ENCODE measurements at regions not wholly inside any gene's neighbourhood (a gene's known extent, or its start where the extent isn't known, plus 50 kb on each side); places are given as distances from the start of the nearest gene placed in this dataset.
A peak's percentile ranks its signal among the peaks of the same experiment; 100 is the strongest.

DNA sequence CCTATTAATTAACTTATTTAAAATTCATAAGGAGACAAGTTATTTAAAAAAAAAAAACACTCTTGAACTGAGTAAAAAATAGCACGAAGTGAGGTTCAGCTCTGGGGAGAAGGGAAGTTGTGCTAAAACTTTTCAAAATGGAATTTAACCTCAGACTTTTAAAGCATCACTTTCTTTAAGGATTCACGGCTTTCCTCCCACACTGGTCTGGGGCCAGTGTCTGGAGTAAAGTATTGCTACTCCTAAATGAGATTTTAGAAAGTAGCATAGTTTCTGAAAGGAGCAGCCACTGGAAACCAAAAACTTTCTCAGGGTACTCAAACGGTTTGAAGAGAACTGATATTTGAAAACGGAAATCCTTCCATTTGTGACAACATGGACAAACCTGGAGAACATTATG lies 97.7 kb upstream of the CYP1B1 start:
- peaks cover 4% of the 10 kb centered on the region for H3K9me3 Mint-ChIP-seq (ENCODE audit: unreplicated experiment)
- no peaks in the 10 kb centered on the region for H3K27me3 ChIP-seq (ENCODE audit: insufficient read depth, low read length)
- no peaks in the 10 kb centered on the region for H3K36me3 Mint-ChIP-seq (ENCODE audit: low read depth, unreplicated experiment)
- peak overlapping the region; percentile 99 for H3K27ac Mint-ChIP-seq (ENCODE audit: unreplicated experiment)
- H3K9ac ChIP-seq (ENCODE audit: low read length): peak overlapping the region; percentile 0
- no peaks in the 10 kb centered on the region for H3K9me3 ChIP-seq (ENCODE audit: insufficient read depth, low read depth, low read length)
- H4K20me1 ChIP-seq (ENCODE audit: insufficient read depth, low read length): no peaks in the 10 kb centered on the region
- H3K4me3 ChIP-seq (ENCODE audit: insufficient read depth, low read depth, low read length): no peak overlapping the region
- H3K79me2 ChIP-seq (ENCODE audit: insufficient read depth, low read length): no peaks in the 10 kb centered on the region
- FAIRE-seq: no peak
- H3K4me1 Mint-ChIP-seq (ENCODE audit: low read depth, unreplicated experiment): peaks cover 72% of the 10 kb centered on the region
- TF ChIP-seq EZH2 (IDR thresholded peaks at IDR 0.05; ENCODE audit: insufficient read depth, low read length) (no peak), CTCF (IDR thresholded peaks at IDR 0.05; ENCODE audit: insufficient read depth, low read depth, low read length) (no peak)
- no peak for DNase-seq (ENCODE audit: low read depth)
- peak overlapping the region; percentile 71 for H3K27ac ChIP-seq (ENCODE audit: low read depth, low read length)
- H3K4me1 ChIP-seq (ENCODE audit: insufficient read depth, low read length): peaks cover 29% of the 10 kb centered on the region
- no peak overlapping the region for H2AFZ ChIP-seq (ENCODE audit: low read depth, low read length)
- no peak overlapping the region for H3K4me2 ChIP-seq (ENCODE audit: low read length)
- H3K4me3 Mint-ChIP-seq (ENCODE audit: unreplicated experiment): no peak overlapping the region
- no peaks in the 10 kb centered on the region for H3K27me3 Mint-ChIP-seq (ENCODE audit: low read depth, unreplicated experiment)
- H3K36me3 ChIP-seq (ENCODE audit: insufficient read depth, low read length): no peaks in the 10 kb centered on the region

DNA sequence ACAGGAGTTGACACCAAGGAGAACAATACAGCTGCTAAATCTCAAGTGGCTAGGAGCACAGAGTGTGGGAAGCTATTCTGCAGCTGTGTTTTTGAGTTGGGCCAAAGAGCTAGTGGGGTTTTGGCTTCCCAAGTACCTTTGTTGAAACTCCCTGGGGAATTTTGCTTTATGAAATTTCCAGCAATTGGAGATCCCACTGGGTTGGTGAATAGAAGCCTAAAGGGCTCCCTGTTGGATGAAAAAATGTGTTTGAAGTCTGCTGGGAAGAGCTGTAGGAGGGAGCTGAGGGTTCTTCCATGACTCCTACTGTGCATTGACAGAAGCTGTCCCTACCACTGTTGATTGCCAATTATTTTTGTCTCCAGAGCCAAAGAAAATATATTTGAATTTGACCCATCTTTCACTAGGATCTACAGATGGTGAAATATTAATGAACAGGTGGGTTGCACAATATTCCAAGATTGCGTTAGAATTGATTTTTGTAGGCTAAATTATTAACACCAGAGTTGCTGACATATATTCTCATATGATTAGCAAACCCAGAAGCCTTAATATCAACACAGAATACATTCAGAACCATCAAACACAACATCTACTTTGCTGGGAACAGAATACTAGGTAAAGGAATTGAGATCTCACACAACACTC lies 95.4 kb upstream of the CYP1B1 start:
- H3K27ac ChIP-seq (ENCODE audit: low read depth, low read length): no peak overlapping the region
- peak overlapping the region; percentile 64 for H3K27ac Mint-ChIP-seq (ENCODE audit: unreplicated experiment)
- no peak overlapping the region for H3K4me3 ChIP-seq (ENCODE audit: insufficient read depth, low read depth, low read length)
- H3K27me3 ChIP-seq (ENCODE audit: insufficient read depth, low read length): no peaks in the 10 kb centered on the region
- no peaks in the 10 kb centered on the region for H3K9me3 ChIP-seq (ENCODE audit: insufficient read depth, low read depth, low read length)
- no peak for DNase-seq (ENCODE audit: low read depth)
- H3K4me1 Mint-ChIP-seq (ENCODE audit: low read depth, unreplicated experiment): peaks cover 52% of the 10 kb centered on the region
- H3K9ac ChIP-seq (ENCODE audit: low read length): no peak overlapping the region
- no peak overlapping the region for H3K4me2 ChIP-seq (ENCODE audit: low read length)
- no peaks in the 10 kb centered on the region for H4K20me1 ChIP-seq (ENCODE audit: insufficient read depth, low read length)
- no peaks in the 10 kb centered on the region for H3K79me2 ChIP-seq (ENCODE audit: insufficient read depth, low read length)
- H3K4me3 Mint-ChIP-seq (ENCODE audit: unreplicated experiment): no peak overlapping the region
- H3K36me3 Mint-ChIP-seq (ENCODE audit: low read depth, unreplicated experiment): no peaks in the 10 kb centered on the region
- no peaks in the 10 kb centered on the region for H3K27me3 Mint-ChIP-seq (ENCODE audit: low read depth, unreplicated experiment)
- TF ChIP-seq EZH2 (IDR thresholded peaks at IDR 0.05; ENCODE audit: insufficient read depth, low read length): no peak
- H3K36me3 ChIP-seq (ENCODE audit: insufficient read depth, low read length): no peaks in the 10 kb centered on the region
- peaks cover 19% of the 10 kb centered on the region for H3K4me1 ChIP-seq (ENCODE audit: insufficient read depth, low read length)
- peaks cover 2% of the 10 kb centered on the region for H3K9me3 Mint-ChIP-seq (ENCODE audit: unreplicated experiment)
- no peak for FAIRE-seq
- no peak overlapping the region for H2AFZ ChIP-seq (ENCODE audit: low read depth, low read length)

- peaks cover 49% of the 10 kb centered on the region for H3K4me1 Mint-ChIP-seq (ENCODE audit: low read depth, unreplicated experiment)
- H3K4me3 ChIP-seq (ENCODE audit: insufficient read depth, low read depth, low read length): no peak overlapping the region
- H3K4me3 Mint-ChIP-seq (ENCODE audit: unreplicated experiment): no peak overlapping the region
- no peaks in the 10 kb centered on the region for H3K36me3 ChIP-seq (ENCODE audit: insufficient read depth, low read length)
- no peak for TF ChIP-seq CTCF (IDR thresholded peaks at IDR 0.05; ENCODE audit: insufficient read depth, low read depth, low read length)
- no peak for TF ChIP-seq EZH2 (IDR thresholded peaks at IDR 0.05; ENCODE audit: insufficient read depth, low read length)
- FAIRE-seq (no peak), DNase-seq (ENCODE audit: low read depth) (no peak)
- no peaks in the 10 kb centered on the region for H3K9me3 ChIP-seq (ENCODE audit: insufficient read depth, low read depth, low read length)
- H3K27ac ChIP-seq (ENCODE audit: low read depth, low read length): no peak overlapping the region
- no peaks in the 10 kb centered on the region for H3K79me2 ChIP-seq (ENCODE audit: insufficient read depth, low read length)
- no peak overlapping the region for H3K27ac Mint-ChIP-seq (ENCODE audit: unreplicated experiment)
- H3K9me3 Mint-ChIP-seq (ENCODE audit: unreplicated experiment): peaks cover 5% of the 10 kb centered on the region
- no peaks in the 10 kb centered on the region for H3K36me3 Mint-ChIP-seq (ENCODE audit: low read depth, unreplicated experiment)
- no peaks in the 10 kb centered on the region for H4K20me1 ChIP-seq (ENCODE audit: insufficient read depth, low read length)
- H2AFZ ChIP-seq (ENCODE audit: low read depth, low read length): no peak overlapping the region
- H3K9ac ChIP-seq (ENCODE audit: low read length): no peak overlapping the region
- peaks cover 19% of the 10 kb centered on the region for H3K4me1 ChIP-seq (ENCODE audit: insufficient read depth, low read length)
- no peaks in the 10 kb centered on the region for H3K27me3 Mint-ChIP-seq (ENCODE audit: low read depth, unreplicated experiment)
- H3K27me3 ChIP-seq (ENCODE audit: insufficient read depth, low read length): no peaks in the 10 kb centered on the region
- no peak overlapping the region for H3K4me2 ChIP-seq (ENCODE audit: low read length)
Observed at GRCh38 chr2:38170733-38171132, 94.8 kb upstream of the CYP1B1 start.
